ENCODE measurements at regions not wholly inside any gene's neighbourhood (a gene's known extent, or its start where the extent isn't known, plus 50 kb on each side); places are given as distances from the start of the nearest gene placed in this dataset.
"Not testable (repeated sequence)": the region's sequence is repeated elsewhere in the genome, so short reads cannot be mapped to it uniquely, and the experiment has no call there.

DNA sequence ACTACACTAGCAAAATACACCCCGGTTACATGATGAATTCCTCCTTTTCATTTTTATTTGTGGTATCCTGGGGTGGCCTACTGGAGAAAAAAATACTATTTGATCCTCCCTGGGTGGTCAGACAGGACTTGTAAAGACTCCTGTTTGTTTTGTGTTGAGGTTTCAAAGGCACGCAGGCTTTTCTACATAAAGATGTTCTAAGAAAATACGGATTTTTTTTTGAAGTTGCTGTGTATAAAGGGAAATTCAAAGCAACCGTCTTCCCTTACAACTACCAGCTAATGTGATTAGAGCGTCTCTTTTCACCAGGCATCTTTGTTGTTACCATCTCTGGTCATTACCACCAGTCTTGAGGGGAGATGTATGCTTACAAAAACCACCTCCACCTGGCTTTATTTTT lies 187.1 kb downstream of the SOX4 start:
- no peak overlapping the region for H3K4me3 ChIP-seq (ENCODE audit: low read length)
- no peak for DNase-seq (ENCODE audit: low read depth)

DNA sequence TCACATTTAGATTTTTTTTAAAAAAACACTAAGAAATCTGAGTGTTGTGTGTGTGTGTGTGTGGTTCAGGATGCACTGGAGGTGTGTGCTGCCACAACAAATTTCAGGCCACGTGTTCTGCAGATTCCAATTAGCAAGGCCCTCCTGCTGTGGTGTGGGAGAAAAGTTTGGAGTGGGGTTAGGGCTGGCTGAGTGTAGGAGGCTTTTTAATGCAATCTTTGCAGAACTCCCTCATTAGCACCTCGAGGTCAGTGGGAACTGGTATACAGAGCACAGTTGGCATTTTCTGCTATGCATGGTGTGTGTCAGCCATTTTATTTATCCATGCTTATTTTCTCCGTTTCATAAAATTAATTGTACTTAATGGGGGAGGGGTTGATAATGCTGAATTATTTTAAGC lies 187.6 kb downstream of the SOX4 start:
- no peak for DNase-seq (ENCODE audit: low read depth)
- TF ChIP-seq, protein P1, sequence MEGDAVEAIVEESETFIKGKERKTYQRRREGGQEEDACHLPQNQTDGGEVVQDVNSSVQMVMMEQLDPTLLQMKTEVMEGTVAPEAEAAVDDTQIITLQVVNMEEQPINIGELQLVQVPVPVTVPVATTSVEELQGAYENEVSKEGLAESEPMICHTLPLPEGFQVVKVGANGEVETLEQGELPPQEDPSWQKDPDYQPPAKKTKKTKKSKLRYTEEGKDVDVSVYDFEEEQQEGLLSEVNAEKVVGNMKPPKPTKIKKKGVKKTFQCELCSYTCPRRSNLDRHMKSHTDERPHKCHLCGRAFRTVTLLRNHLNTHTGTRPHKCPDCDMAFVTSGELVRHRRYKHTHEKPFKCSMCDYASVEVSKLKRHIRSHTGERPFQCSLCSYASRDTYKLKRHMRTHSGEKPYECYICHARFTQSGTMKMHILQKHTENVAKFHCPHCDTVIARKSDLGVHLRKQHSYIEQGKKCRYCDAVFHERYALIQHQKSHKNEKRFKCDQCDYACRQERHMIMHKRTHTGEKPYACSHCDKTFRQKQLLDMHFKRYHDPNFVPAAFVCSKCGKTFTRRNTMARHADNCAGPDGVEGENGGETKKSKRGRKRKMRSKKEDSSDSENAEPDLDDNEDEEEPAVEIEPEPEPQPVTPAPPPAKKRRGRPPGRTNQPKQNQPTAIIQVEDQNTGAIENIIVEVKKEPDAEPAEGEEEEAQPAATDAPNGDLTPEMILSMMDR (IDR thresholded peaks at IDR 0.05; ENCODE audit: insufficient read depth, low read depth, low read length, missing control alignments) = no peak
- no peak overlapping the region for H3K4me3 ChIP-seq (ENCODE audit: low read length)

More for the DNA sequence above, 187.1 kb downstream of the SOX4 start:
- TF ChIP-seq, protein P1 (IDR thresholded peaks at IDR 0.05; ENCODE audit: insufficient read depth, low read depth, low read length, missing control alignments) = no peak

DNA sequence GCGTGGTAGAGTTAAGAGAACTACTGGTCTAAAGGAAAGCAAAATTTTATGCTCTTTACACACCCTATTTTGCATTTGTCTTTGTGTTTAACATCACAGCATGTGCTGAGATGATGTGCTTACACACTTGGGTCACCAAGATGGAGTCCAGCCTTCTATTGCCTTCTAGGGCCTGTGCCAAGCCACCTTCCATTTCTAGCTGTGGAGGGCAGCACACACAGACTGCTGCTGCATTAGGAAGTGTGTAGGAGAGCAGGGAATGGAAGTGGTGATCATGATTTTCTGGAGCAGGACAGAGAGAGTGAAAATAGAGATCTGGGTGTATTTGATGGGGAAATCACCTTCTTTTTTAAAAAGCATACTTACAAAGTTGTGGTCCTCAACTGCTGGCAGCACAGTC lies 191.6 kb downstream of the SOX4 start:
- no peak for DNase-seq (ENCODE audit: low read depth)
- no peak overlapping the region for H3K4me3 ChIP-seq (ENCODE audit: low read length)

DNA sequence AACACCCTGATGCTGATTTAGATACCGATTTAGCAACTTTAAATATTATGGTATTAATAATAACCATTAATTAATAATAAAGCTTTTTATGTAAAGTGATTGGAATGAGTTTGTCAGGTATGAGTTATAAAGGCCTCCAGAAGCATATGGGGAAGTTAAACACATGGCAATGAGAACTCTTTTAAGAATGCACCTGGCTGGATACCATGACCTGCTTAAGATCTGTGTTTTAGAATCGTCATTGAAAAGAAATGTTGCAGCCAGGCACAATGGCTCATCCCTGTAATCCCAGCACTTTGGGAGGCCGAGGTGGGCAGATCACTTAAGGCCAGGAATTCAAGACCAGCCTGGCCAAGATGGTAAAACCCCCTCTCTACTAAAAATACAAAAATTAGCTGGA lies 197.5 kb downstream of the SOX4 start:
- no peak overlapping the region for H3K4me3 ChIP-seq (ENCODE audit: low read length)
- TF ChIP-seq, protein P1 (IDR thresholded peaks at IDR 0.05; ENCODE audit: insufficient read depth, low read depth, low read length, missing control alignments) = no peak
- DNase-seq (ENCODE audit: low read depth) = no peak

More for the DNA sequence above, 191.6 kb downstream of the SOX4 start:
- TF ChIP-seq, protein P1 (IDR thresholded peaks at IDR 0.05; ENCODE audit: insufficient read depth, low read depth, low read length, missing control alignments) = no peak

DNA sequence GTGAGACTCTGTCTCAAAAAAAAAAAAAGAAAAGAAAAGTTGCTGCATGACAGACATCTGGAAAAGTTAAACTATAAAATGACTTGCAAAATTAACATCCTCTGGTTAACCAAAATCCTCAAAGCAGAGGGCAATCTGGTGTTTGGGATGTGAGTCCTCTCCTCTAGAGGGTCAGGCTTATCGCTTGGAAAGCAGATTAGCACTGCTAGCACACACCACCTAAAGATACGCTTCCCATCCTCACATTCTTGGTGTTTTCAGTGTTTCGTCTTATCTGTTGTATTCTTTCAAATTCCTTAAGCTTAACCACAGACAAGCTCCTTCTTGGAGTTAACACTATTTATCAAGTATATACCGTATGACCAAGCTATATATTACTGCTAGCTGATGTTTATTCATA lies 198.0 kb downstream of the SOX4 start:
- TF ChIP-seq, protein P1 (IDR thresholded peaks at IDR 0.05; ENCODE audit: insufficient read depth, low read depth, low read length, missing control alignments) = no peak
- H3K4me3 ChIP-seq (ENCODE audit: low read length) = no peak overlapping the region
- no peak for DNase-seq (ENCODE audit: low read depth)

DNA sequence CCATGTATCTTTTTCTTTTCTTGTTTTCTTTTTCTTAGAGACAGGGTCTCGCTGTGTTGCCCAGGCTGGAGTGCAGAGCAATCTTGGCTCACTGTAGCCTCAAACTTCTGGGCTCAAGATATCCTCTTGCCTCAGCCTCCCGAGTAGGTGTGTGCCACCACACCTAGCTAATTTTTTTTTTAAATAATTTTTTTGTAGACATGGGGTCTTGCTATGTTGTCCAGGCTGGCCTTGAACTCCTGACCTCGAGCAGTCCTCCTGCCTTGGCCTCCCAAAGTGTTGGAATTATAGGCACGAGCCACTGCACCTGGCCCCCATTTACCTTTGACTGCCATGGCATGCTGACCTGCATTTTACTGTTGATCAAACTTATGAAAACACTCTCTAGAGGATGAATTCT lies 198.6 kb downstream of the SOX4 start:
- no peak overlapping the region for H3K4me3 ChIP-seq (ENCODE audit: low read length)
- DNase-seq (ENCODE audit: low read depth) = no peak
- TF ChIP-seq, protein P1 (IDR thresholded peaks at IDR 0.05; ENCODE audit: insufficient read depth, low read depth, low read length, missing control alignments) = no peak

DNA sequence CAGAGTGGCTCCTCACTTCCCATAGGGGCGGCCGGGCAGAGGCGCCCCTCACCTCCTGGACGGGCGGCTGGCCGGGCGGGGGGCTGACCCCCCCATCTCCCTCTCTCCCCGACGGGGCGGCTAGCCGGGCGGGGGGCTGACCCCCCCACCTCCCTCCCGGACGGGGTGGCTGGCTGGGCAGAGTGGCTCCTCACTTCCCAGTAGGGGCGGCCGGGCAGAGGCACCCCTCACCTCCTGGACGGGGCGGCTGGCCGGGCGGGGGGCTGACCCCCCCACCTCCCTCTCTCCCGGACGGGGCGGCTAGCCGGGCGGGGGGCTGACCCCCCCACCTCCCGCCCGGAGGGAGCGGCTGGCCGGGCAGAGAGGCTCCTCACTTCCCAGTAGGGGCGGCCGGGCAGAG lies 203.4 kb downstream of the SOX4 start:
- DNase-seq (ENCODE audit: low read depth) = not testable (repeated sequence)

DNA sequence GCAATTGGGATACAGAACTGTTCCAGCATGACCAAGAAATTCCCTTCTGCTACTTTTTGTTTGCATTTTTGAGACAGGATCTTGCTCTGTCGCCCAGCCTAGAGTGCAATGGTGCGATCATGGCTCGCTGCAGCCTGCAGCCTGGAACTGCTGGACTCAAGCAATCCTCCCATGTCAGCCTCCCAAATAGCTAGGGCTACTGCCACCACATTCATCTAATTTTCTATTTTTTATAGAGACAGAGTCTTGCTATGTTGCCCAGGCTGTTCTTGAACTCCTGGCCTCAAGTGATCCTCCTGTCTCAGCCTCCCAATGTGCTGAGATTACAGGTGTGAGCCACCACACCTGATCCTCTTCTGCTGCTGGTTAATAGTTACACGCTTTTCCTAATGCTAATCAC lies 204.9 kb downstream of the SOX4 start:
- TF ChIP-seq, protein P1 (IDR thresholded peaks at IDR 0.05; ENCODE audit: insufficient read depth, low read depth, low read length, missing control alignments) = no peak
- DNase-seq (ENCODE audit: low read depth) = no peak
- no peak overlapping the region for H3K4me3 ChIP-seq (ENCODE audit: low read length)

More for the DNA sequence above, 203.4 kb downstream of the SOX4 start:
- H3K4me3 ChIP-seq (ENCODE audit: low read length) = not testable (repeated sequence)
